ENCODE measurements at regions not wholly inside any gene's neighbourhood (a gene's known extent, or its start where the extent isn't known, plus 50 kb on each side); places are given as distances from the start of the nearest gene placed in this dataset.

DNA sequence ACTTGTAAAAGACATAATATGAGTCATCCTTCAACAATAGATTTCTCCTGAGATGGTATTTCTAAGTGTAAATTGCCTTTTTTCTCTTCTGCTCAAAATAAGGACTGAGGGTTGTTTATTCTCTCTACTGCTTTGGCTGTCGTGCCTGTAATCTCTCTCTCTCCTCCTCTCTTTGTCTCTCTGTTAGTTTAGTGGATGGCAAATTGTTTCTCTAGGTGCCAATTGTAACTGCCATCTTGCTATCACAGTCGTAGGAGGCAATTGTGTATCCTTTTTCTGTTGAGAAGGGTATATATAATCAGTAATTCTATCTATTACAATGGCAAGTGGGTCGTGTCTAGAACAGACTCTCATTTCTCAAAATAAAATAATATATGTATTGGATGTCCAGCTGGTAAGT lies 545.0 kb upstream of the FBXO33 start:
- no peak overlapping the region for H3K27ac ChIP-seq (ENCODE audit: insufficient read depth, low read length)
- H4K20me1 ChIP-seq (ENCODE audit: control insufficient read depth, extremely low read depth, insufficient read depth, low read length), result no peaks in the 10 kb centered on the region
- no peak overlapping the region for H3K4me2 ChIP-seq (ENCODE audit: extremely low read depth, insufficient read depth, low read length)
- no peak for DNase-seq (ENCODE audit: low read depth in 2 of 2)
- H3K9me3 ChIP-seq (ENCODE audit: control insufficient read depth, insufficient read depth, low read depth, low read length), result no peaks in the 10 kb centered on the region
- H3K4me3 ChIP-seq (replicated peaks in 1 of 4; ENCODE audit: control extremely low read depth in 1 of 4, insufficient read depth in 1 of 4, low read depth in 3 of 4, low read length in 4 of 4), result no peak overlapping the region
- H2AFZ ChIP-seq (ENCODE audit: low read length), result no peak overlapping the region
- TF ChIP-seq, protein P1, sequence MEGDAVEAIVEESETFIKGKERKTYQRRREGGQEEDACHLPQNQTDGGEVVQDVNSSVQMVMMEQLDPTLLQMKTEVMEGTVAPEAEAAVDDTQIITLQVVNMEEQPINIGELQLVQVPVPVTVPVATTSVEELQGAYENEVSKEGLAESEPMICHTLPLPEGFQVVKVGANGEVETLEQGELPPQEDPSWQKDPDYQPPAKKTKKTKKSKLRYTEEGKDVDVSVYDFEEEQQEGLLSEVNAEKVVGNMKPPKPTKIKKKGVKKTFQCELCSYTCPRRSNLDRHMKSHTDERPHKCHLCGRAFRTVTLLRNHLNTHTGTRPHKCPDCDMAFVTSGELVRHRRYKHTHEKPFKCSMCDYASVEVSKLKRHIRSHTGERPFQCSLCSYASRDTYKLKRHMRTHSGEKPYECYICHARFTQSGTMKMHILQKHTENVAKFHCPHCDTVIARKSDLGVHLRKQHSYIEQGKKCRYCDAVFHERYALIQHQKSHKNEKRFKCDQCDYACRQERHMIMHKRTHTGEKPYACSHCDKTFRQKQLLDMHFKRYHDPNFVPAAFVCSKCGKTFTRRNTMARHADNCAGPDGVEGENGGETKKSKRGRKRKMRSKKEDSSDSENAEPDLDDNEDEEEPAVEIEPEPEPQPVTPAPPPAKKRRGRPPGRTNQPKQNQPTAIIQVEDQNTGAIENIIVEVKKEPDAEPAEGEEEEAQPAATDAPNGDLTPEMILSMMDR (conservative IDR thresholded peaks at IDR 0.05 in 1 of 2, IDR thresholded peaks at IDR 0.05 in 1 of 2; ENCODE audit: low read depth in 1 of 2, low read length in 2 of 2), result no peak
- no peak for TF ChIP-seq EZH2 (IDR thresholded peaks at IDR 0.05; ENCODE audit: low read length, missing control alignments)
- no peaks in the 10 kb centered on the region for H3K36me3 ChIP-seq (ENCODE audit: control insufficient read depth, insufficient read depth, low read length)
- H3K4me1 ChIP-seq (ENCODE audit: control insufficient read depth, extremely low read depth, insufficient read depth, low read length), result no peaks in the 10 kb centered on the region
- no peak overlapping the region for H3K9ac ChIP-seq (ENCODE audit: insufficient read depth, low read length)
- no peaks in the 10 kb centered on the region for H3K79me2 ChIP-seq (ENCODE audit: control insufficient read depth, insufficient read depth, low read length)
- no peaks in the 10 kb centered on the region for H3K27me3 ChIP-seq (ENCODE audit: control insufficient read depth, insufficient read depth, low read length)

GRCh38 chr14:39974036-39974435 lies 541.8 kb upstream of the FBXO33 start:
- H3K9ac ChIP-seq (ENCODE audit: insufficient read depth, low read length), result no peak overlapping the region
- TF ChIP-seq, protein P1 (conservative IDR thresholded peaks at IDR 0.05 in 1 of 2, IDR thresholded peaks at IDR 0.05 in 1 of 2; ENCODE audit: low read depth in 1 of 2, low read length in 2 of 2), result no peak
- no peak for TF ChIP-seq EZH2 (IDR thresholded peaks at IDR 0.05; ENCODE audit: low read length, missing control alignments)
- no peaks in the 10 kb centered on the region for H4K20me1 ChIP-seq (ENCODE audit: control insufficient read depth, extremely low read depth, insufficient read depth, low read length)
- no peak overlapping the region for H3K27ac ChIP-seq (ENCODE audit: insufficient read depth, low read length)
- H3K36me3 ChIP-seq (ENCODE audit: control insufficient read depth, insufficient read depth, low read length), result no peaks in the 10 kb centered on the region
- H3K9me3 ChIP-seq (ENCODE audit: control insufficient read depth, insufficient read depth, low read depth, low read length), result no peaks in the 10 kb centered on the region
- H3K4me3 ChIP-seq (replicated peaks in 1 of 4; ENCODE audit: control extremely low read depth in 1 of 4, insufficient read depth in 1 of 4, low read depth in 3 of 4, low read length in 4 of 4), result no peak overlapping the region
- no peaks in the 10 kb centered on the region for H3K4me1 ChIP-seq (ENCODE audit: control insufficient read depth, extremely low read depth, insufficient read depth, low read length)
- no peak for DNase-seq (ENCODE audit: low read depth in 2 of 2)
- no peak overlapping the region for H3K4me2 ChIP-seq (ENCODE audit: extremely low read depth, insufficient read depth, low read length)
- H3K27me3 ChIP-seq (ENCODE audit: control insufficient read depth, insufficient read depth, low read length), result no peaks in the 10 kb centered on the region
- no peak overlapping the region for H2AFZ ChIP-seq (ENCODE audit: low read length)
- H3K79me2 ChIP-seq (ENCODE audit: control insufficient read depth, insufficient read depth, low read length), result no peaks in the 10 kb centered on the region

DNA sequence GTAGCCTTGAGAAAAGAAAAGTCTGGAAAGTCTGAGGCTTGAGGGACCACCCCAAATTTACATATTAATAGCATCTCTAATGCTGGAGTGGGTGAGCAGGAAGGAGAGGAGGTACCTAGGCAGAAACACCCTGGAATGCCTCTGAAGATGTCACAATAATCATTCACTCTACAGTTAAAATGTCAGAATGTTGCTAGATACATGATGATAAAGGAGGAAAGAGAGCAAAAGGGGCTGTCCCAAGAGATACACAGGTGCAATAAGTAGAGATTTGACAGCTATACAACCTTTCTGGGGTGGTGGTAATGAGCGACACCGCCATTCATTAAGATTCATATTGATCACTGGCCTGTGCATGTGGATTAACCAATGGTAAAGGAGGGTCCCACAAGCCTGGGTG lies 540.5 kb upstream of the FBXO33 start:
- DNase-seq (ENCODE audit: low read depth in 2 of 2), result no peak
- Histone ChIP-seq H4K20me1 (ENCODE audit: control insufficient read depth, extremely low read depth, insufficient read depth, low read length) (no peaks in the 10 kb centered on the region), H3K9me3 (ENCODE audit: control insufficient read depth, insufficient read depth, low read depth, low read length) (no peaks in the 10 kb centered on the region), H3K4me2 (ENCODE audit: extremely low read depth, insufficient read depth, low read length) (no peak overlapping the region), H3K4me3 (replicated peaks in 1 of 4; ENCODE audit: control extremely low read depth in 1 of 4, insufficient read depth in 1 of 4, low read depth in 3 of 4, low read length in 4 of 4) (no peak overlapping the region), H3K27ac (ENCODE audit: insufficient read depth, low read length) (no peak overlapping the region), H3K27me3 (ENCODE audit: control insufficient read depth, insufficient read depth, low read length) (no peaks in the 10 kb centered on the region), H2AFZ (ENCODE audit: low read length) (no peak overlapping the region), H3K79me2 (ENCODE audit: control insufficient read depth, insufficient read depth, low read length) (no peaks in the 10 kb centered on the region), H3K36me3 (ENCODE audit: control insufficient read depth, insufficient read depth, low read length) (no peaks in the 10 kb centered on the region), H3K9ac (ENCODE audit: insufficient read depth, low read length) (no peak overlapping the region), H3K4me1 (ENCODE audit: control insufficient read depth, extremely low read depth, insufficient read depth, low read length) (no peaks in the 10 kb centered on the region)
- TF ChIP-seq, protein P1 (conservative IDR thresholded peaks at IDR 0.05 in 1 of 2, IDR thresholded peaks at IDR 0.05 in 1 of 2; ENCODE audit: low read depth in 1 of 2, low read length in 2 of 2), result no peak
- no peak for TF ChIP-seq EZH2 (IDR thresholded peaks at IDR 0.05; ENCODE audit: low read length, missing control alignments)

Data from fibroblast of lung (primary cell).